ENCODE measurements at regions not wholly inside any gene's neighbourhood (a gene's known extent, or its start where the extent isn't known, plus 50 kb on each side); places are given as distances from the start of the nearest gene placed in this dataset.
"Not testable (repeated sequence)": the region's sequence is repeated elsewhere in the genome, so short reads cannot be mapped to it uniquely, and the experiment has no call there.

- DNase-seq (ENCODE audit: insufficient read length, low spot score), result no peak
- FAIRE-seq, result no peak
These were observed 215.8 kb downstream of the ZFP36L2 start for GRCh38 chr2:43010438-43011157.

GRCh38 chr2:43009448-43009847 is 217.0 kb downstream of the ZFP36L2 start:
- DNase-seq (ENCODE audit: insufficient read length, low spot score), result no peak
- TF ChIP-seq PAX5 (IDR thresholded peaks at IDR 0.05; ENCODE audit: insufficient read depth, low read length, severe bottlenecking) (no peak), POU2F2 (IDR thresholded peaks at IDR 0.05; ENCODE audit: low read depth, low read length) (no peak), TAF1 (IDR thresholded peaks at IDR 0.05; ENCODE audit: low read depth, low read length) (no peak), POLR2AphosphoS5 (IDR thresholded peaks at IDR 0.05; ENCODE audit: low read depth, low read length) (no peak), POLR2A (IDR thresholded peaks at IDR 0.05; ENCODE audit: low read depth, low read length) (no peak)
- FAIRE-seq, result no peak

More at GRCh38 chr2:43010438-43011157, 215.8 kb downstream of the ZFP36L2 start:
- TF ChIP-seq SPI1 (IDR thresholded peaks at IDR 0.05; ENCODE audit: low read depth, low read length), result no peak
- TF ChIP-seq POLR2A (IDR thresholded peaks at IDR 0.05; ENCODE audit: low read depth, low read length), result no peak
- TF ChIP-seq TAF1 (IDR thresholded peaks at IDR 0.05; ENCODE audit: low read depth, low read length), result no peak
- no peak for TF ChIP-seq POU2F2 (IDR thresholded peaks at IDR 0.05; ENCODE audit: low read depth, low read length)
- no peak for TF ChIP-seq PAX5 (IDR thresholded peaks at IDR 0.05; ENCODE audit: insufficient read depth, low read length, severe bottlenecking)
- no peak for TF ChIP-seq POLR2AphosphoS5 (IDR thresholded peaks at IDR 0.05; ENCODE audit: low read depth, low read length)

GRCh38 chr2:43008388-43008787 is 216.0 kb upstream of the HAAO start:
- no peak for DNase-seq (ENCODE audit: insufficient read length, low spot score)
- no peak for FAIRE-seq
- TF ChIP-seq TAF1 (IDR thresholded peaks at IDR 0.05; ENCODE audit: low read depth, low read length) (no peak), POLR2AphosphoS5 (IDR thresholded peaks at IDR 0.05; ENCODE audit: low read depth, low read length) (no peak), POLR2A (IDR thresholded peaks at IDR 0.05; ENCODE audit: low read depth, low read length) (no peak), POU2F2 (IDR thresholded peaks at IDR 0.05; ENCODE audit: low read depth, low read length) (no peak), PAX5 (IDR thresholded peaks at IDR 0.05; ENCODE audit: insufficient read depth, low read length, severe bottlenecking) (no peak), SPI1 (IDR thresholded peaks at IDR 0.05; ENCODE audit: low read depth, low read length) (no peak)

GRCh38 chr2:43007901-43008300 is 215.5 kb upstream of the HAAO start:
- DNase-seq (ENCODE audit: insufficient read length, low spot score) (no peak), FAIRE-seq (no peak)
- TF ChIP-seq SPI1 (IDR thresholded peaks at IDR 0.05; ENCODE audit: low read depth, low read length) (no peak), PAX5 (IDR thresholded peaks at IDR 0.05; ENCODE audit: insufficient read depth, low read length, severe bottlenecking) (no peak), POLR2AphosphoS5 (IDR thresholded peaks at IDR 0.05; ENCODE audit: low read depth, low read length) (no peak), TAF1 (IDR thresholded peaks at IDR 0.05; ENCODE audit: low read depth, low read length) (no peak), POU2F2 (IDR thresholded peaks at IDR 0.05; ENCODE audit: low read depth, low read length) (no peak), POLR2A (IDR thresholded peaks at IDR 0.05; ENCODE audit: low read depth, low read length) (no peak)

GRCh38 chr2:43006834-43007543 is 214.6 kb upstream of the HAAO start:
- FAIRE-seq (no peak), DNase-seq (ENCODE audit: insufficient read length, low spot score) (no peak)
- no peak for TF ChIP-seq TAF1 (IDR thresholded peaks at IDR 0.05; ENCODE audit: low read depth, low read length)

GRCh38 chr2:43005975-43006833 is 213.8 kb upstream of the HAAO start:
- FAIRE-seq (no peak), DNase-seq (ENCODE audit: insufficient read length, low spot score) (no peak)
- TF ChIP-seq POU2F2 (IDR thresholded peaks at IDR 0.05; ENCODE audit: low read depth, low read length), result no peak
- no peak for TF ChIP-seq PAX5 (IDR thresholded peaks at IDR 0.05; ENCODE audit: insufficient read depth, low read length, severe bottlenecking)
- no peak for TF ChIP-seq POLR2AphosphoS5 (IDR thresholded peaks at IDR 0.05; ENCODE audit: low read depth, low read length)
- no peak for TF ChIP-seq SPI1 (IDR thresholded peaks at IDR 0.05; ENCODE audit: low read depth, low read length)
- TF ChIP-seq TAF1 (IDR thresholded peaks at IDR 0.05; ENCODE audit: low read depth, low read length), result no peak
- TF ChIP-seq POLR2A (IDR thresholded peaks at IDR 0.05; ENCODE audit: low read depth, low read length), result no peak

GRCh38 chr2:43005245-43005974 is 213.0 kb upstream of the HAAO start:
- FAIRE-seq (no peak), DNase-seq (ENCODE audit: insufficient read length, low spot score) (no peak)
- TF ChIP-seq TAF1 (IDR thresholded peaks at IDR 0.05; ENCODE audit: low read depth, low read length) (no peak), POU2F2 (IDR thresholded peaks at IDR 0.05; ENCODE audit: low read depth, low read length) (no peak), SPI1 (IDR thresholded peaks at IDR 0.05; ENCODE audit: low read depth, low read length) (no peak), POLR2A (IDR thresholded peaks at IDR 0.05; ENCODE audit: low read depth, low read length) (no peak), PAX5 (IDR thresholded peaks at IDR 0.05; ENCODE audit: insufficient read depth, low read length, severe bottlenecking) (no peak), POLR2AphosphoS5 (IDR thresholded peaks at IDR 0.05; ENCODE audit: low read depth, low read length) (no peak)

- TF ChIP-seq POLR2AphosphoS5 (IDR thresholded peaks at IDR 0.05; ENCODE audit: low read depth, low read length) (no peak), POLR2A (IDR thresholded peaks at IDR 0.05; ENCODE audit: low read depth, low read length) (no peak), PAX5 (IDR thresholded peaks at IDR 0.05; ENCODE audit: insufficient read depth, low read length, severe bottlenecking) (no peak), TAF1 (IDR thresholded peaks at IDR 0.05; ENCODE audit: low read depth, low read length) (no peak), POU2F2 (IDR thresholded peaks at IDR 0.05; ENCODE audit: low read depth, low read length) (no peak), SPI1 (IDR thresholded peaks at IDR 0.05; ENCODE audit: low read depth, low read length) (no peak)
- no peak for FAIRE-seq
- DNase-seq (ENCODE audit: insufficient read length, low spot score), result no peak
These were observed 212.5 kb upstream of the HAAO start for GRCh38 chr2:43004879-43005244.

GRCh38 chr2:43004126-43004865 is 211.9 kb upstream of the HAAO start:
- FAIRE-seq; DNase-seq (ENCODE audit: insufficient read length, low spot score): not testable (repeated sequence)
